NCI-H1417 (cell line): ENCODE measurements at regions not wholly inside any gene's neighbourhood (a gene's known extent, or its start where the extent isn't known, plus 50 kb on each side); places are given as distances from the start of the nearest gene placed in this dataset.
"Not testable (repeated sequence)": the region's sequence is repeated elsewhere in the genome, so short reads cannot be mapped to it uniquely, and the experiment has no call there.

Experiments used
- DNase-seq, 3 experiments: peaks; one replicate each; lab custom pipeline; 2025; lab: John Stamatoyannopoulos, UW

GRCh38 chr18:47410139-47410538 is 158.7 kb upstream of the SKOR2 start:
- DNase-seq: no peak

GRCh38 chr18:47409519-47409918 is 158.1 kb upstream of the SKOR2 start:
- no peak for DNase-seq

GRCh38 chr18:47407736-47408135 is 156.3 kb upstream of the SKOR2 start:
- no peak for DNase-seq

DNA sequence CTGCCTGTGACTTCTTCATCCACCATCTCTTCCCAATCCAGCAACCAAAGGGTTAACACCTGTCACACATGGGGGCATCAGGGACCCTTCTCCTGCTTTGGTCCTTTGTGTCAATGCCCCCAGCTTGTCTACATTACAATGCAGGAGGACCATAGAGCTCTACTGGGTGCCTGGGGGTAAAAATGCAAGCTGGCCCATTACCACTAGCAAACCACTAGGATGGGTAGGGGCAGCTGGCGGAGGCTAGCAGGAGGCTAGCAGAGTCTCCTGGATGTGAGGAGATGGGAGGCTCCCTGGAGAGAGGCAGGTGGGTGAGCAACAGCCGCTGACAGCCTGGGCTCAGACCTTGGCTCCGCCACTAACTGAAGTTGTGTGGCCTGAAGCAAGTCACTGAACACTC is 153.4 kb upstream of the SKOR2 start:
- DNase-seq: no peak

- DNase-seq: no peak
Observed at GRCh38 chr18:47403949-47404348, 152.5 kb upstream of the SKOR2 start.

DNA sequence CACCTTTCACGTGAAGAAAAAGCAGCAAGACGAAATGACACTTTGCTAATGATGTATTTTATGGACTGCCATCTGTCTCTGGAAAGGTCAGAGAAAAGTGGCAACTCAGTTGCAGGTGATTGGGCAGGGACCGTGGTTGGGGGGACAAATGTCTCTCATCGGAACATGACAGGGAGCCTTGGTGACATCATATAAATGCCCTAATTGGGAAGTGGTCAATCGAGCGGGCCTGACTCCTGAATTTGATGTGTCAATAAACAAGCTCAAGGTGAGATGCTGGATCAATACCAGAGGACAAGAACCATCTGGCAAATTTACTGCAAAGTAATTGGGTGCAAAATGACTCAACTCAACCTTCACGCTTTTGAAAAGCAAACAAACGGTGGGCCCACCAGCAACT is 151.9 kb upstream of the SKOR2 start:
- DNase-seq: no peak

DNA sequence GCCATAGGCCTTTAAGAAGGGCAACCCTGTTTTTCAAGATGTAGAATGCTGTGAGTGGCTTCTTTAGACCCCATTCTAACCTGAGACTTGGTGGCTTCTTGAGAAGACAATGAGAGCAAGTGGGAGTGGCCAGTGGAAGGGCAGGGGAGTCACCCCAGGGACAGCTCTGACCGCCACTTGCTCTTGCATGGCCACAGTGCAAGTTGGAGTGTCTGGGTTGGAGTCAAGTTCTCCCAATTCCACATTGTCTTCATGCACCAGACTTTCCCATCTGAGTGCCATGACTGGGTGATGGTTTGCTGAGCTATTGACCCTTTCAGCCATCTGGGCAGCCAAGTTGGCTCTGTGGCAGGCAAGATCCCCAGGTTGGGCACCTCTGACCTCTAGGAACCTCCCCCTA is 148.0 kb upstream of the SKOR2 start:
- DNase-seq: no peak

DNA sequence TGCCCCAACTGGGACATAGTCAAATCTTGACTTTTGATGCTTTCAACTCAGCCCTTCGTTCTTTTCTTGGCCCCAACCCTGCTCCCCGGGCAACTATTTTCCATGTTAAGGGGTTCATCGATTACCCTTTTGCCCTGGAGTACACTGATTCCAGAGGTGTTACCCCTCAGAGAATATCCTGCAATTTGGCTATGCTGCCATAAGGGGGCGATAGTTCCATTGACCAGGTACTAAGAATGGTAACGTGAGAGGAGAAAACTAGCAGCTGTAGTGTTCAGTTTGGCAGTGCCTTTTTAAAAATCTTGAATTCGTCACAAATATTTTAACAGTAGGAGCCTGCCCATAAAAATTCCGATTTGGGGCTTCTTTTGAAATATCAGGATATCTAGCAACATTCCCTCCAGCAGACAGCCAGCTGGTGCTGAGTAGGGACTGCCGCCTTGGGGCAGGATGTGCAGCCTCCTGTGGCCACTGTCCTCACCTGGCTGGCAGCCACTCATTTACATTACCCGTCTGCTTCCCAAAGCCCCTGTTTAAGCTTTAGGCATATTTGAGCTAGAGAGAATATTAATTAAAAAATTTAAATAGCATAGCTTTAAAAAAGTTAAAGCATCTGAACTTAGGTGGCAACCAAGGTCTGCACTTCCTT is 146.3 kb upstream of the SKOR2 start:
- DNase-seq: peak in 2 of 3 experiments; percentile 8 to 63

DNA sequence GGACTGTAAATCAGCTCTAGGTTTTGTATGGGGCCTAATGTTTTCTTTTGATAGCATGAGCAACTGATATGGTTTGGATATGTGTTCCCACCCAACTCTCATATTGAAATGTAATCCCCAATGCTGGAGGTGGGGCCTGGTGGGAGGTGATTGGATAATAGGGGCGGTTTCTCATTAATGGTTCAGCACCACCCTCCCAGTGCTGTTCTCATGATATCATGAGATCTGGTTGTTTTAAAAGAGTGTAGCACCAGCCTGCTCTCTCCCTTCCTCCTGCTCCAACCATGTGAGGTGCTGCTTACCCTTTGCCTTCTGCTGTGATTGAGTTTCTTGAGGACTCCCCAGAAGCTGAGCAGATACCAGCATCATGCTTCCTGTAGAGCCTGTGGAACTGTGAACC is 140.2 kb upstream of the SKOR2 start:
- no peak for DNase-seq

DNA sequence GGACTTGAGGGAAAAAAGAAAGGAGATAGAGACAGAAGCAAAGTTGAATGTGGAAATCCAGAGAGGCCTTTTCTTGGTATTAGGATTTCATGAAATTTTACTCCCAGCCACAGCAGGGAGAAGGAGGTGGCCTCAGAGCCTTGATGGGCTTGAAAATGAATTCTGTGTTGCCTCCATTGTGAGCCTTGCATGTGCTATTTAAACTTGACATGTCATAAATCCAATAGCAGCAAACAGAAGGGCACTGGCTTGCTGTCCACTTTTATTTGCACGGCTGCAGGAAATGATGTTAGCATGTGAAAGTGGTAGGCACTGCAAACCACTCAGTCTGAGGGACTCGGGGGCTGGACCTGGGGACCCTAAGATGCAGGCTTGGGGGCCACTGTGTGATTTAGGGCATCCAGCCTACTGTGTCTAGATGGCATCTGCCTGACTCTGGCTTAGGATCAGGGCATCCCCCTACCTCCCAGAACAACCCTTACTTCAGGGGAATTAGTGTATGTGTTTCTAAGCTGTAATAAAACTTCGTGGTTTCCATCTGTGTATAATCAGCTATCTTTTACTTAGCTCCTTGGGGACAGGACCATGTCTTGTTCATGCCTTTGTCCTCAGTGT is 139.1 kb upstream of the SKOR2 start:
- DNase-seq: peak in 1 of 3 experiments; percentile 56

DNA sequence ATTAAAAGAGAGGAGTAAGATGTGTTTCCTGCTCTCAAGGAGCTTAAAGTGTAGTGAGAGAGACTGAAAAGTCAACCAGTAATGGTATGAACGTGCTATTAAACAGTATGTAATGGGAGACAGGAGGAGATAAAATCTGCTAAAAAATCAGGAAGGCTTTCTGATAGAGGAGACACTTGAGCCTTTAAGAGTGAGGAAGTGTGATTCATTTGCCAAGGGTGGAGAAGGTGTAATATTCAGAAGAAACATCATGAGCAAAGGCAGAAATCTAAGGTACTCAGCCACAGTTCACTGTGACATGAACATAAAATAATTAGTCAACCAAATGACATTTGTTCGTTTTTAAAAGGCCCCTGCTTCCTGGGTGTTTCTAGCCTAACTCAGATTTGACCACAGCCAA is 137.8 kb upstream of the SKOR2 start:
- DNase-seq: peak in 1 of 3 experiments; percentile 17

GRCh38 chr18:47387864-47388263 is 136.4 kb upstream of the SKOR2 start:
- no peak for DNase-seq

- DNase-seq: no peak
Observed at GRCh38 chr18:47383729-47384128, 132.3 kb upstream of the SKOR2 start.

GRCh38 chr18:47381975-47382570 is 130.6 kb upstream of the SKOR2 start:
- peak in 1 of 3 experiments; percentile 45 for DNase-seq

GRCh38 chr18:47380153-47380552 is 128.7 kb upstream of the SKOR2 start:
- no peak for DNase-seq

- DNase-seq: no peak
Observed at GRCh38 chr18:47373465-47373864, 122.0 kb upstream of the SKOR2 start.

DNA sequence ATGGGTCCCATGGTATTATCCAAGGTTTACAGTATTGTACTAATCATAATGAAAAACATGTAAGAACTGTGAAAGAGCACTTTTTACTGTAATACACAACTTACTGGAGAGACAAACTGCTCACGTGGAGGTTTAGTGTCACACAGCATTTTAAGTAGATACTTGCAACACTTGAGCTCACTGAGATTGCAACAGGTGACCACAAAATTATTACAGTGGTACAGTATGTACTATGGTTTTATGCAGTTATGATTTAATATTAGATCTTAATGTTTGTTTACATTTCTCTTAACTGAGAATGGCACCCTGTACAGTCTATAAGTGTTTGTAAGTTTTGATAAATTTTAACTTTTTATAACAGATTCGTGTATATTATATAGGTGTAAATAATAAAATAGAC is 118.6 kb upstream of the SKOR2 start:
- DNase-seq: no peak

DNA sequence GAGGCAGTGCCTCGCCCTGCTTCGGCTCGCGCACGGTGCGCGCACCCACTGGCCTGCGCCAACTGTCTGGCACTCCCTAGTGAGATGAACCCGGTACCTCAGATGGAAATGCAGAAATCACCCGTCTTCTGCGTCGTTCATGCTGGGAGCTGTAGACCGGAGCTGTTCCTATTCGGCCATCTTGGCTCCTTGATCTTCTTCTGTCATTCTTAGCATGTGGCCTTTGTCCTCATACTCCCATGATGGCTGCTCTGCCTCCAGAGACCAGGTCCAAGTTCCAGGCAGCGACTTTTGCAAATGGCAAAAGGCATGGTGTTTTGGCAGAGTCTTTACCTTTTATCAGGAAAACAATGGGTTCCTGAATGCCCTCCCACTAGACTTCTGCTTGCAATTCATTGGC is 102.6 kb upstream of the SKOR2 start:
- not testable (repeated sequence) for DNase-seq

DNA sequence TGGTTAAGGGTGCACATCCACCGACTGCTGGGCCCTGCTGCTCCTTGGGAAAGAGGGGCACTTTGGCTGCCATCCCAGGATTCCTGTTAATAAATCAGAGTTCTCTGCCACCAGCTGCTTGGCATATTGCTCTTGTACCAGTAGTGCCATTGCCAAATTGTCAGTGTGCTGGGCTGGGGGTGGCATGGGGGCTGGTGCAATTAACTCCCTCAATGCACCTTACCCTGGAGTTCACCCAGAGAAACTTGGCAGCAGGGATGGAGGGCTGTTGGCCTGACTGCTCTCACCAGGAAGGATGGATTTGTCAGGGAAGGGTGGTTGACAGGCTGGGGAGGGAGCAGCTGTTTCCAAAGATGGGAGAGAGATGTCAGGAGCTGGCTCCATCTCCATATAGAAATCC is 94.6 kb upstream of the SKOR2 start:
- DNase-seq: no peak

DNA sequence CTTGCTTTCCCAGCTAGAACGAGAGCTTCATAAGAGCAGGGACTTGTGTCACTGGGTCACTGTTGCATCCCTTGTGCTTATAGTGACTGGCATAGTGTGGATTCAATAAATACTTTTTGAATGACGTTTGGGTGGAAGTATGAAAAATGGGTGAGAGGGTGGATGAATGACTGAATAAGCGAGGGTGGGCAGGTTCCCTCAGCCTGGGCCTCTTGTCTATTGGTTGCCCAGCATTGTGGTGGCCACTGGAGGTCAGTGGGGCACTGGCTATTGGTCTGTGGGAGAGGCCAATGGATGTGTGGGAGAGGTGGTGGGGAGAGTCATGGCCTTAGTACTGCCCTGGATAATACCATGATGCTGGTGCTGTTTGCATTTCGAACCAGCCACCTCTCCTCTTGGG is 93.8 kb upstream of the SKOR2 start:
- DNase-seq: no peak

- no peak for DNase-seq
Observed at GRCh38 chr18:47343291-47343690, 91.8 kb upstream of the SKOR2 start.

DNA sequence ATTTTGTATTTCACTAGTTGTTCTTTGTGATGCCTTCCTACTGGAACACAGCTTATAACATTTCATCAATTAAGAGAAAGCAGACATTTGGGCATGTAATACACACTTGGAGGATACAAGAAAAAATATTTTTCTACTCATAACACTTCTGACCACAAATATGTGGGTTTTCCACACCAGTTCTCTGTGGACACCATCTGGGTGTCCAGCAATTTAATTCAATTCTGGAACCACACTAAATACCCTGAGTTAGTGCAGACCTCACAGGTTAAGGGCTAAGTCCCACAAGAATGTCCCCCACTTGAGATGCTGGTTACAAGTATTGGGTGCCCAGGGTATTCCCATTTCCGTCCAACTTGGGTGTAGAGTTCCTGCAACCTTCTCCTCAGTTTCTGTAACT is 91.1 kb upstream of the SKOR2 start:
- DNase-seq: no peak

DNA sequence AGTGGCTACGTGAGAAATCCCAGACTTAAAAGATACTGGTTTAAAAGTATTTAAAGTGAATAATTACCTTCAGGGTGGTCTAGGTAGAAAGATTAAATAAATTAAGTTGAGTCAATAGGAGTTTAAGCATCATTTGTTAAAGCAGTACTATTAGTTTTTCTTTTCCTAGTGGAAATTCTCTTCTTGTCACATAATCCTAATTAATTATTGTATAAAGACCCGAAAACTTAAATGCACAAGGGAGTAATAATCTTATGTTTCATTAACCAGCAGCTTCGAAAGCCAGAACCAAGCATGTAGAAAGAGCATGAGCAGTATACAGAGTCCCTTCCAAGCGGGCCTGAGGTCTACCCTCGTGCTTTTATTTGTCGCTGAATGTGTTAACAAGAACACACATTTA is 90.2 kb upstream of the SKOR2 start:
- DNase-seq: no peak

GRCh38 chr18:47334966-47335365 is 83.5 kb upstream of the SKOR2 start:
- no peak for DNase-seq
